GM13976 (cell line): ENCODE measurements at regions not wholly inside any gene's neighbourhood (a gene's known extent, or its start where the extent isn't known, plus 50 kb on each side); places are given as distances from the start of the nearest gene placed in this dataset.

Source experiments
- DNase-seq: peaks from one replicate; pipeline ENCODE4 v3.0.0; 2012; ENCODE audit warnings: low spot score
- CTCF ChIP-seq: IDR thresholded peaks from 2 replicates; pipeline ENCODE4 v1.5.1; 2012; ENCODE audit warnings: borderline replicate concordance, mild to moderate bottlenecking; ENCODE audit not compliant: insufficient read depth; ENCODE audit errors: extremely low read depth, missing control alignments, control extremely low read depth
- in situ Hi-C: fragments of 300-500 bp; cut with MboI; formaldehyde crosslinking; loops from one replicate; pipeline ENCODE4 v1.12.0; 2022; ENCODE audit warnings: low sequenced_read_pairs, mixed read lengths, inconsistent platforms; ENCODE audit not compliant: unreplicated experiment

DNA sequence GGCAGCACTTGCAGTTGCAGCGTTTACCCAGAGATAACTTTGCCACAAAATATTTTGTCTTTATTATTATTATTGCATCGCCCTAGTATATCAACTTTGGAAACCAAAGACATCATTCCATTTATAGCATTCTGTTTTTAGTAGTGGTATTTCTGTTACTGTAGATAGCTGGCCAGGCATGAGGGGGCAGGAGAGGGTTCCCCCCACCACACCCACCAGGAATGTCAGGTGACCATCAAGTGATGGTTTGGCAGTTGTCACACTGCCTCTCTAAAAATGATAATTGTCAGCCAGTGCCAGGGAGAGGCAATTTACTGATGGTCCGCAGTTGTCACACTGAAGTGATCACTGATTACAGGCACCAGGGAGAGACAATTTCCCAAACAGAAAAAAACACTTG lies 135.6 kb downstream of the TSEN15 start:
- DNase-seq: no peak
- in situ Hi-C loops: no loop called here
- TF ChIP-seq CTCF: no peak

- no peak for DNase-seq
- in situ Hi-C loops: no loop called here
These were observed 136.5 kb downstream of the TSEN15 start for GRCh38 chr1:184188037-184188436.

DNA sequence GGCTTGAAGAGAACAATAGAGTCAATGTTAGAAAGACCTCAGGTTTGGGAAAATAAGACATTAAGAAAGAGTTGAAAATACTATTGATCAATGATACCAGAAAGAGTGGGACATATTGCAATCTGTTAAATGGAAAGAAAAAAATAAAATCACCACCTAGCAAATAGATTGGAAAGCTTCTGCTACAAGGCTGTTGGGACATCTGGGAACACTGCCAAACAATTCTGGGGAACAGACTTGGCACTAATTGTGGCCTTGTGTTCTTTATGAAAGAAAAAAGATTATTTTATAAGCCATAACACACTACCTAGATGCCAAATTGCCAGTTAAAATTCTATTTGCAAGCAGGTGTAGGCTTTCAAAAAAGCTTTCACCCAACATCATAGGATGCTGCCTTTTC lies 137.8 kb downstream of the TSEN15 start:
- in situ Hi-C loops: no loop called here
- DNase-seq: no peak
- TF ChIP-seq CTCF: no peak

More at GRCh38 chr1:184188037-184188436, 136.5 kb downstream of the TSEN15 start:
- no peak for TF ChIP-seq CTCF

DNA sequence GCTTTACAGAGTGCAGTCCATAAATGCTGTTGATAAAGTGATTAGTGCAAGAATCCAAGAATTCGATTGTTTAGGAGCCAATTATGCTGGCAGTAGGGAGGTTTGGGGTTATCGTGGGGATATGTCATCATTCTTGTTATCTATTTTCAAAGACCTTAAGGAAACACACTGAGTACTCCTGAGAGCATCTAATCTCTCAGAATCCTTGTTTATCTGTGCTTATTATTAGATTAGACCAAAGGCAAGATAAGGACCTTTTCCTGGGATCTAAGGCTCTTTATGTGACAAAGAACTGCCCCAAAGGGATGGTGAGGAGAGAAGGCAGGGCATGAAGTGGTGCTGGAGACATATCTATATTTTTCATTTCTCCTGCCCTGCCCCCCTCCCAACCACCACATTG lies 139.1 kb downstream of the TSEN15 start:
- in situ Hi-C loops: no loop called here
- DNase-seq: no peak
- TF ChIP-seq CTCF: no peak

DNA sequence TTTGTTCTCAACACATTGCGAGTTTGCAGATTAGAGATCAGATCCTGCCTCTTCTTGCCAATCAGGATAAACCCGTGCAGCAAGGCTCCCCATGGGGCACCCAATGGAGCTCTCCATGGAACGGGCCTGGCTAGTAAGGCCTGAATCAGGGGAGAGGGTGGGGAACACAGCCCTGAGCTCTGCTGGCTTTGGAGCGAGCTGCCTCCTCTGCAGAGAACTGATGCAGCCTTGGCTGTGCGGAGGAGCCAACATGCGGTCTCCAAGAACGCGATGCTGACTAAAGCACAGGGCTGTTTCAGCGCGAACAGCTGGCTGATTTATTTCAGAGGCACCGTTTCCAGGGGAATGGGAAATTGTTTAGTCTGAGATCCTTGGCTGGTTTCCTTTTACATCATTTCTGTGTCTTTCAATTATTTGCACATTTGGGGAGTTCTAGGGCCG lies 139.7 kb downstream of the TSEN15 start:
- in situ Hi-C loops: no loop called here
- no peak for DNase-seq
- TF ChIP-seq CTCF: no peak

DNA sequence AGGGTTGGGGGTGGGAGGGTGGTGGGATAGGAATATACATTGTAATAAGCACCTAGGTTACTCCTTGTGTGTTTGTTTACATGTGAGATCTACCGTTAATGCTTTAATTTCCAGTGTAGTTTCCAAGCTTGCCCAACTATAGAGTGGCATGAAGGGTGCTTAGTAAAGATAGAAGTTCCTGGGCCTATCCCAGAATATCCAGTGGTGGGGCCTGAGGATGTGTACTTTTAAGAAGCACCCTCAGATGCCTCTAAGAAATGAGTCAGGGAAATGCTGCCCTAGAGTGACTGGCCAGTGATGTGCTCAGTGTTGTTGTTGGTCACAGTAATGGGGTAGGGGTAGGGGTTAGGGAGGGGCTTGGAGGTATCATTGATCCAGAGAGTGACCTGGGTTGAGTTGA lies 141.3 kb downstream of the TSEN15 start:
- in situ Hi-C loops: no loop called here
- TF ChIP-seq CTCF: no peak
- no peak for DNase-seq

- in situ Hi-C loops: no loop called here
- DNase-seq: no peak
- no peak for TF ChIP-seq CTCF
These were observed 141.9 kb downstream of the TSEN15 start for GRCh38 chr1:184193451-184193850.
